Muscle of leg (tissue), 3 donors: ENCODE measurements at regions not wholly inside any gene's neighbourhood (a gene's known extent, or its start where the extent isn't known, plus 50 kb on each side); places are given as distances from the start of the nearest gene placed in this dataset.
"Not testable (repeated sequence)": the region's sequence is repeated elsewhere in the genome, so short reads cannot be mapped to it uniquely, and the experiment has no call there.

Source experiments
- DNase-seq: peaks from one replicate; pipeline ENCODE4 v3.0.0; 2013
- H3K27ac ChIP-seq: one replicate; pipeline ENCODE4 v1.5.1; 2013; ENCODE audit warnings: mild to moderate bottlenecking, low read length, control low read depth
- H3K27me3 ChIP-seq: one replicate; pipeline ENCODE4 v1.6.1; 2013; ENCODE audit warnings: low read length; ENCODE audit not compliant: control insufficient read depth, insufficient read depth
- H3K36me3 ChIP-seq: one replicate; pipeline ENCODE4 v1.6.1; 2013; ENCODE audit warnings: low read length; ENCODE audit not compliant: control insufficient read depth, insufficient read depth
- H3K4me1 ChIP-seq: one replicate; pipeline ENCODE4 v1.6.1; 2013; ENCODE audit warnings: low read length; ENCODE audit not compliant: control insufficient read depth, insufficient read depth
- H3K4me3 ChIP-seq: one replicate; pipeline ENCODE4 v1.5.1; 2013; ENCODE audit warnings: low read length, control low read depth
- H3K9me3 ChIP-seq: replicated peaks from 2 replicates; pipeline ENCODE4 v1.6.1; 2013; ENCODE audit warnings: low read depth, low read length; ENCODE audit not compliant: control insufficient read depth
- WGBS: methylation state at CpG from one replicate; pipeline ENCODE4 v1.1.5; 2013; ENCODE audit warnings: missing lambda C conversion rate; ENCODE audit not compliant: insufficient coverage; 5-methylcytosine and 5-hydroxymethylcytosine counted together

- WGBS: 60% methylated on average over 1 of the region's 3 CpGs
- no peak overlapping the region for H3K27ac ChIP-seq
These were observed 151.8 kb upstream of the GCFC2 start for GRCh38 chr2:75862547-75862946.

GRCh38 chr2:75853436-75853835 lies 142.7 kb upstream of the GCFC2 start:
- H3K27ac ChIP-seq: no peak overlapping the region
- no peaks in the 10 kb centered on the region for H3K36me3 ChIP-seq
- peaks cover 4% of the 10 kb centered on the region for H3K9me3 ChIP-seq
- H3K4me3 ChIP-seq: no peak overlapping the region
- H3K4me1 ChIP-seq: no peaks in the 10 kb centered on the region
- DNase-seq: no peak
- no peaks in the 10 kb centered on the region for H3K27me3 ChIP-seq

More at GRCh38 chr2:75862547-75862946, 151.8 kb upstream of the GCFC2 start:
- H3K4me1 ChIP-seq: no peaks in the 10 kb centered on the region
- H3K9me3 ChIP-seq: no peaks in the 10 kb centered on the region
- no peak overlapping the region for H3K4me3 ChIP-seq
- H3K27me3 ChIP-seq: no peaks in the 10 kb centered on the region
- no peaks in the 10 kb centered on the region for H3K36me3 ChIP-seq
- no peak for DNase-seq

GRCh38 chr2:75852639-75853038 lies 141.9 kb upstream of the GCFC2 start:
- WGBS: no CpG with 5 or more reads among the region's 2 CpGs
- no peak for DNase-seq
- peaks cover 4% of the 10 kb centered on the region for H3K9me3 ChIP-seq
- H3K27ac ChIP-seq: no peak overlapping the region
- no peaks in the 10 kb centered on the region for H3K4me1 ChIP-seq
- no peak overlapping the region for H3K4me3 ChIP-seq
- H3K36me3 ChIP-seq: no peaks in the 10 kb centered on the region
- H3K27me3 ChIP-seq: no peaks in the 10 kb centered on the region

- H3K27me3 ChIP-seq: no peaks in the 10 kb centered on the region
- no peaks in the 10 kb centered on the region for H3K9me3 ChIP-seq
These were observed 136.0 kb upstream of the GCFC2 start for GRCh38 chr2:75846683-75847190.

GRCh38 chr2:75844651-75845050 lies 133.9 kb upstream of the GCFC2 start:
- no peaks in the 10 kb centered on the region for H3K4me1 ChIP-seq
- DNase-seq: no peak
- H3K36me3 ChIP-seq: no peaks in the 10 kb centered on the region
- H3K4me3 ChIP-seq: no peak overlapping the region
- no peaks in the 10 kb centered on the region for H3K9me3 ChIP-seq
- H3K27me3 ChIP-seq: no peaks in the 10 kb centered on the region
- H3K27ac ChIP-seq: no peak overlapping the region

More at GRCh38 chr2:75846683-75847190, 136.0 kb upstream of the GCFC2 start:
- no peak for DNase-seq
- Histone ChIP-seq H3K27ac (no peak overlapping the region), H3K36me3 (no peaks in the 10 kb centered on the region), H3K4me1 (no peaks in the 10 kb centered on the region), H3K4me3 (no peak overlapping the region)
- no CpG with 5 or more reads among the region's 1 CpG for WGBS

- not testable (repeated sequence) for H3K36me3 ChIP-seq, H3K27ac ChIP-seq, H3K4me3 ChIP-seq, H3K27me3 ChIP-seq, DNase-seq, H3K4me1 ChIP-seq, H3K9me3 ChIP-seq
- 93% methylated on average over 3 of the region's 4 CpGs for WGBS
These were observed 123.9 kb upstream of the GCFC2 start for GRCh38 chr2:75834588-75834987.

GRCh38 chr2:75833386-75833785 lies 122.7 kb upstream of the GCFC2 start:
- H3K4me1 ChIP-seq: no peaks in the 10 kb centered on the region
- H3K27ac ChIP-seq: no peak overlapping the region
- no peaks in the 10 kb centered on the region for H3K27me3 ChIP-seq
- no peaks in the 10 kb centered on the region for H3K36me3 ChIP-seq
- WGBS: 22% methylated on average over 1 of the region's 2 CpGs
- no peak for DNase-seq
- no peak overlapping the region for H3K4me3 ChIP-seq
- H3K9me3 ChIP-seq: no peaks in the 10 kb centered on the region

GRCh38 chr2:75828826-75829225 lies 118.1 kb upstream of the GCFC2 start:
- 76% methylated on average over 3 of the region's 4 CpGs for WGBS
- H3K4me1 ChIP-seq: no peaks in the 10 kb centered on the region
- H3K4me3 ChIP-seq: no peak overlapping the region
- H3K36me3 ChIP-seq: no peaks in the 10 kb centered on the region
- H3K27ac ChIP-seq: no peak overlapping the region
- peaks cover 2% of the 10 kb centered on the region for H3K9me3 ChIP-seq
- DNase-seq: no peak
- H3K27me3 ChIP-seq: no peaks in the 10 kb centered on the region

GRCh38 chr2:75823515-75823914 lies 112.8 kb upstream of the GCFC2 start:
- H3K27me3 ChIP-seq, H3K4me1 ChIP-seq, H3K27ac ChIP-seq, H3K9me3 ChIP-seq, H3K4me3 ChIP-seq, DNase-seq, H3K36me3 ChIP-seq: not testable (repeated sequence)
- no CpG with 5 or more reads among the region's 1 CpG for WGBS

GRCh38 chr2:75822336-75822735 lies 111.6 kb upstream of the GCFC2 start:
- H3K4me1 ChIP-seq: no peaks in the 10 kb centered on the region
- WGBS: 80% methylated on average over 1 of the region's 2 CpGs
- no peak for DNase-seq

GRCh38 chr2:75820693-75821092 lies 110.0 kb upstream of the GCFC2 start:
- Histone ChIP-seq H3K4me3 (no peak overlapping the region), H3K36me3 (no peaks in the 10 kb centered on the region), H3K4me1 (no peaks in the 10 kb centered on the region), H3K27ac (no peak overlapping the region), H3K27me3 (no peaks in the 10 kb centered on the region), H3K9me3 (peaks cover 5% of the 10 kb centered on the region)
- no peak for DNase-seq
- 77% methylated on average over 3 of the region's 3 CpGs for WGBS

More at GRCh38 chr2:75822336-75822735, 111.6 kb upstream of the GCFC2 start:
- H3K27ac ChIP-seq: no peak overlapping the region
- peaks cover 7% of the 10 kb centered on the region for H3K9me3 ChIP-seq
- no peaks in the 10 kb centered on the region for H3K36me3 ChIP-seq
- no peaks in the 10 kb centered on the region for H3K27me3 ChIP-seq
- H3K4me3 ChIP-seq: no peak overlapping the region
